B cell (primary cell): ENCODE measurements at regions not wholly inside any gene's neighbourhood (a gene's known extent, or its start where the extent isn't known, plus 50 kb on each side); places are given as distances from the start of the nearest gene placed in this dataset.

Experiments
- ATAC-seq: fragments of 200-7000 bp; cut with Tn5 transposase; one replicate; pipeline ENCODE4 v1.10.0; 2021; ENCODE audit warnings: low read depth, mild to moderate bottlenecking, moderate number of reproducible peaks, moderate library complexity
- CTCF ChIA-PET: fragments of 350-600 bp; sonication (Branson Sonifier 250); formaldehyde crosslinking; loops from one replicate; lab custom pipeline; 2021; ENCODE audit warnings: antibody characterized with exemption, inconsistent platforms; lab: Charles Lee
- POLR2A ChIA-PET: fragments of 350-600 bp; sonication (Branson Sonifier 250); formaldehyde crosslinking; loops from one replicate; lab custom pipeline; 2021; ENCODE audit warnings: antibody characterized with exemption; lab: Charles Lee
- DNase-seq: peaks from one replicate; pipeline ENCODE4 v3.0.0; 2013
- H2AFZ ChIP-seq: 2 replicates; pipeline ENCODE4 v1.6.1; 2012; ENCODE audit warnings: mild to moderate bottlenecking, low read depth, low read length; ENCODE audit not compliant: insufficient read depth, poor library complexity, severe bottlenecking
- H3K27ac ChIP-seq, 2 donors: 1 replicate in 1 of 2; 2 replicates in 1 of 2; pipeline ENCODE4 v1.5.1; 2012 to 2013; ENCODE audit warnings: low read length in 2 of 2, mild to moderate bottlenecking in 2 of 2, moderate library complexity in 1 of 2
- H3K27me3 ChIP-seq, 4 experiments: fragments of 200-600 bp in 1 of 4; sonication (generic) in 1 of 4; replicated peaks in 1 of 4; 1 replicate in 2 of 4; 2 replicates in 2 of 4; pipeline versions ENCODE4 v1.6.1 to v1.7.0; 2013 to 2016; ENCODE audit warnings: low read length in 3 of 4, mild to moderate bottlenecking in 2 of 4, mixed read lengths in 1 of 4, moderate library complexity in 1 of 4; ENCODE audit not compliant: insufficient read depth in 4 of 4, control insufficient read depth in 3 of 4; ENCODE audit errors: control extremely low read depth in 1 of 4
- H3K36me3 ChIP-seq, 2 experiments: replicated peaks in 1 of 2; 1 replicate in 1 of 2; 2 replicates in 1 of 2; pipeline versions ENCODE4 v1.6.1 to v1.7.1; 2013; ENCODE audit warnings: low read length in 1 of 2; ENCODE audit not compliant: insufficient read depth in 2 of 2, control insufficient read depth in 1 of 2; ENCODE audit errors: control extremely low read depth in 1 of 2, extremely low read depth in 1 of 2
- H3K4me1 ChIP-seq, 2 donors: fragments of 200-600 bp in 1 of 2; sonication (generic) in 1 of 2; 1 replicate in 1 of 2; 2 replicates in 1 of 2; pipeline versions ENCODE4 v1.5.1 to v1.6.1; 2013 to 2017; ENCODE audit warnings: low read length in 2 of 2; ENCODE audit not compliant: control insufficient read depth in 2 of 2, insufficient read depth in 2 of 2
- H3K4me2 ChIP-seq: replicated peaks from 2 replicates; pipeline ENCODE3; 2012; ENCODE audit warnings: mild to moderate bottlenecking, low read depth, low read length; ENCODE audit not compliant: poor library complexity, severe bottlenecking
- H3K4me3 ChIP-seq, 5 experiments: fragments of 200-600 bp in 1 of 5; sonication (generic) in 1 of 5; 1 replicate in 3 of 5; 2 replicates in 2 of 5; pipeline versions ENCODE4 v1.5.1 to v1.7.0; 2011 to 2016; ENCODE audit warnings: low read length in 4 of 5, mild to moderate bottlenecking in 4 of 5, low read depth in 2 of 5, control low read depth in 1 of 5, moderate library complexity in 1 of 5; ENCODE audit not compliant: insufficient read depth in 1 of 5; ENCODE audit errors: control extremely low read depth in 1 of 5, extremely low read depth in 1 of 5
- H3K79me2 ChIP-seq: fragments of 200-600 bp; sonication (generic); one replicate; pipeline ENCODE4 v1.6.0; 2016; ENCODE audit warnings: low read length; ENCODE audit not compliant: control insufficient read depth, insufficient read depth
- H3K9ac ChIP-seq: fragments of 200-600 bp; sonication (generic); 2 replicates; pipeline ENCODE4 v1.6.1; 2017; ENCODE audit warnings: mild to moderate bottlenecking, low read length, moderate library complexity
- H3K9me3 ChIP-seq, 3 donors: one replicate each; pipeline versions ENCODE4 v1.6.1 to v1.7.1; 2013; ENCODE audit warnings: low read length in 2 of 3; ENCODE audit not compliant: control insufficient read depth in 2 of 3, insufficient read depth in 1 of 3; ENCODE audit errors: control extremely low read depth in 1 of 3
- H4K20me1 ChIP-seq: 2 replicates; pipeline ENCODE4 v1.6.0; 2012; ENCODE audit warnings: mild to moderate bottlenecking, low read length; ENCODE audit not compliant: insufficient read depth, control insufficient read depth, poor library complexity, severe bottlenecking
- H3K27ac Mint-ChIP-seq: one replicate; pipeline ENCODE4 v1.8.0; 2021; ENCODE audit warnings: mixed read lengths
- H3K27me3 Mint-ChIP-seq: one replicate; pipeline ENCODE4 v1.8.0; 2021; ENCODE audit warnings: mixed read lengths
- H3K4me1 Mint-ChIP-seq: one replicate; pipeline ENCODE4 v1.8.0; 2021; ENCODE audit warnings: mixed read lengths
- H3K4me3 Mint-ChIP-seq: one replicate; pipeline ENCODE4 v1.8.0; 2021; ENCODE audit warnings: mixed read lengths
- H3K9me3 Mint-ChIP-seq: one replicate; pipeline ENCODE4 v1.8.0; 2022; ENCODE audit warnings: mixed read lengths; ENCODE audit not compliant: insufficient read depth
- EZH2 ChIP-seq: IDR thresholded peaks from 2 replicates; pipeline ENCODE4 v1.6.1; 2012; ENCODE audit warnings: borderline replicate concordance, low read depth, mild to moderate bottlenecking, moderate library complexity, low read length; ENCODE audit not compliant: insufficient read depth, poor library complexity, severe bottlenecking
- WGBS: methylation state at CpG from one replicate; pipeline ENCODE4 v1.1.5; 2013; ENCODE audit warnings: missing lambda C conversion rate; ENCODE audit not compliant: insufficient coverage; 5-methylcytosine and 5-hydroxymethylcytosine counted together
- intact Hi-C: fragments of 100-400 bp; cut with micrococcal nuclease; formaldehyde crosslinking; loops from one replicate; pipeline ENCODE4 v1.10.0; 2022
- TF ChIP-seq, protein P1 (sequence below): fragments of 200-600 bp; IDR thresholded peaks from one replicate; pipeline ENCODE4 v1.8.0; 2022; ENCODE audit warnings: antibody characterized with exemption, mild to moderate bottlenecking

DNA sequence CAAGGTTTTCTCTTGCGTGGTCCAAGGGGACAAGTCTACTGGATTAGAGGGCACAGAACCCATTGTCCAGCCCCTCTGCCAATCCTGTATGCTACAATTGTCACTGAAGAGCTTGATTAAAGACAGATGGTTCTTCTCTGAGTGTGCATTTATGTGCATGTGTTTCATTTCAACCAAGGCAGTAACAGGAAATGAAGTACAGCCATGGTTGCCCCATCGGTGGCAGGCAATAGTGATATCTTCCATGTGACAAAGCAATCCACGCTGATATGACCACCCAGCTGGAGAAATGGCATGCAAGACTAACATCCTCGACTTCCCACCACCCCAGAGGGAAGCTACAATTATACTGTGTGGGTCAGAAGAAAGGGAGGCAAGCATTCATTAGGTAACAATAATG is 85.5 kb downstream of the UNC5CL start:
- Mint-ChIP-seq H3K27ac (no peak overlapping the region), H3K9me3 (no peaks in the 10 kb centered on the region), H3K4me3 (no peak overlapping the region), H3K27me3 (peaks cover 48% of the 10 kb centered on the region), H3K4me1 (no peaks in the 10 kb centered on the region)
- DNase-seq: no peak
- ChIA-PET POLR2A (no interaction called here), CTCF (no interaction called here)
- Histone ChIP-seq H3K4me2 (no peak overlapping the region), H3K9me3 (no peaks in the 10 kb centered on the region), H3K4me1 (no peaks in the 10 kb centered on the region), H4K20me1 (no peaks in the 10 kb centered on the region), H3K27ac (no peak overlapping the region), H2AFZ (no peak overlapping the region), H3K9ac (no peak overlapping the region), H3K79me2 (no peaks in the 10 kb centered on the region), H3K4me3 (no peak overlapping the region), H3K27me3 (peaks cover 0 to 8% (median 2%) of the 10 kb centered on the region in 4 experiments), H3K36me3 (no peaks in the 10 kb centered on the region)
- no peak for TF ChIP-seq EZH2
- TF ChIP-seq, protein P1, sequence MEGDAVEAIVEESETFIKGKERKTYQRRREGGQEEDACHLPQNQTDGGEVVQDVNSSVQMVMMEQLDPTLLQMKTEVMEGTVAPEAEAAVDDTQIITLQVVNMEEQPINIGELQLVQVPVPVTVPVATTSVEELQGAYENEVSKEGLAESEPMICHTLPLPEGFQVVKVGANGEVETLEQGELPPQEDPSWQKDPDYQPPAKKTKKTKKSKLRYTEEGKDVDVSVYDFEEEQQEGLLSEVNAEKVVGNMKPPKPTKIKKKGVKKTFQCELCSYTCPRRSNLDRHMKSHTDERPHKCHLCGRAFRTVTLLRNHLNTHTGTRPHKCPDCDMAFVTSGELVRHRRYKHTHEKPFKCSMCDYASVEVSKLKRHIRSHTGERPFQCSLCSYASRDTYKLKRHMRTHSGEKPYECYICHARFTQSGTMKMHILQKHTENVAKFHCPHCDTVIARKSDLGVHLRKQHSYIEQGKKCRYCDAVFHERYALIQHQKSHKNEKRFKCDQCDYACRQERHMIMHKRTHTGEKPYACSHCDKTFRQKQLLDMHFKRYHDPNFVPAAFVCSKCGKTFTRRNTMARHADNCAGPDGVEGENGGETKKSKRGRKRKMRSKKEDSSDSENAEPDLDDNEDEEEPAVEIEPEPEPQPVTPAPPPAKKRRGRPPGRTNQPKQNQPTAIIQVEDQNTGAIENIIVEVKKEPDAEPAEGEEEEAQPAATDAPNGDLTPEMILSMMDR: no peak
- intact Hi-C loops: no loop called here
- no peak for ATAC-seq
- 90% methylated on average over 2 of the region's 4 CpGs for WGBS

DNA sequence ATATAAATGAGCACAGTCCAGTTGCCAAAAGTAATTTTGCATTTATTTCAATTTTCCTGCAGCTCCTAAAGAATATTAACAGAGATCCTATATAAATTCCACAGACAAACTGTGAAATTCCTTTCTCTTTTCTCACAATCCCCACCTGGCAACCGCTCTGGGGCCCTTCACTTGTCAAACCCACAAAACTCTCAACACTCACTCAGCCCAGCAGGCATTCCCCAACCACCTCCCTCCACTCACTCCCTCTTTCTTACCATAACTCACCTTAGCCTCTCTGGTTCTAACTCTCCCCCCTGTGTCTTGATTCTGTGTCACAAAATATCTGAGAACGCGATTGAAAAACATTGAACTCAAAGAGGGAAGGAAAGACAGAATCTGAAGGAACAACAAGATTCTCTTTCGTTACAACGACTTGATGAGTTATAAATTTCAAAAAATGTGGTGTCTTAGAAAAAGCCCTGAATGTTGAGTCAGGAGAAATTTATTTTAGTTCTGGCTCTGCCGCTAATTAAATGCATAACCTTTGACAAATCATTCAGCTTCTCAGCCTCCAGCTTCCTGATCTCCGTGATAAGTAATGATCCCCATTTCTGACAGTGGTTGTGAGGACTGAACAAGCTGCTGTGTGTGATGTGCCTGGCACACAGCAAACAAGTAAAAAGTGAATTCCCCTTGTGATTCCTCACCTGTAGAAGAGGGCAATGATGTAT is 87.9 kb downstream of the UNC5CL start:
- peaks cover 0 to 6% (median 2%) of the 10 kb centered on the region in 4 experiments for H3K27me3 ChIP-seq
- no peak overlapping the region for H2AFZ ChIP-seq
- H3K9me3 ChIP-seq: no peaks in the 10 kb centered on the region
- H3K4me1 Mint-ChIP-seq: no peaks in the 10 kb centered on the region
- CTCF ChIA-PET: no interaction called here
- H3K9ac ChIP-seq: no peak overlapping the region
- no peaks in the 10 kb centered on the region for H3K79me2 ChIP-seq
- H4K20me1 ChIP-seq: no peaks in the 10 kb centered on the region
- no peak overlapping the region for H3K27ac Mint-ChIP-seq
- no peak overlapping the region for H3K4me2 ChIP-seq
- H3K27ac ChIP-seq: no peak overlapping the region
- TF ChIP-seq EZH2: no peak
- TF ChIP-seq, protein P1: no peak
- H3K9me3 Mint-ChIP-seq: no peaks in the 10 kb centered on the region
- 65% methylated on average over 3 of the region's 7 CpGs for WGBS
- no peak for DNase-seq
- H3K4me1 ChIP-seq: no peaks in the 10 kb centered on the region
- no peak overlapping the region for H3K4me3 Mint-ChIP-seq
- intact Hi-C loops: no loop called here
- H3K36me3 ChIP-seq: no peaks in the 10 kb centered on the region
- H3K4me3 ChIP-seq: no peak overlapping the region
- POLR2A ChIA-PET: no interaction called here
- peaks cover 48% of the 10 kb centered on the region for H3K27me3 Mint-ChIP-seq
- no peak for ATAC-seq
